Stimulated activated CD4-positive, alpha-beta T cell treated with anti-CD3 and anti-CD28 coated beads, Interleukin-12 subunit alpha, Interleukin-12 subunit beta, amount 100 ng/mL, for 4 hours (primary cell): ENCODE measurements at regions not wholly inside any gene's neighbourhood (a gene's known extent, or its start where the extent isn't known, plus 50 kb on each side); places are given as distances from the start of the nearest gene placed in this dataset.

Experiments
- DNase-seq: peaks from one replicate; pipeline ENCODE4 v3.0.0-alpha.2; 2020

- no peak for DNase-seq
Observed at GRCh38 chr3:176789281-176789705, 408.0 kb downstream of the TBL1XR1 start.

- no peak for DNase-seq
Observed at GRCh38 chr3:176787506-176787905, 409.8 kb downstream of the TBL1XR1 start.

DNA sequence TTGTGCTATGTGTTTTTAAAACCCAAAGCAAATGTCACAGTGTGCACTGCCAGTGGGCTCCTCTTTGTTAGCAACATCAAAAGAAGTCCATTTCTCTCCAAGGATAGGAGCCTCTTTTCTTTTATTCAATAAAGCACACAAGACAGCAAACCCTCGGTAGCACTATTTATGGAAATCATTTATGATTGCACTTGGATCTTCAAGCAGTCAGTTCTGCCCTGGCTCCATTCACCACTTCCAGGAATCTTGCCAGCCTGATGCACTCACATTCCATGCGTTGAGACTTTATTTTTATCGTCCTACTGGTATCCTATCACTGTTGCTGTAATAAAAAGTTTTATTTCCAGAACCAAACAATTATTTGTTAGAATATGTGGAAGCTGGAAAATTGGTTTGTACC is 412.1 kb downstream of the TBL1XR1 start:
- DNase-seq, result no peak

GRCh38 chr3:176780766-176781165 is 416.5 kb downstream of the TBL1XR1 start:
- DNase-seq, result no peak

GRCh38 chr3:176776622-176777175 is 420.6 kb downstream of the TBL1XR1 start:
- no peak for DNase-seq

GRCh38 chr3:176769547-176770190 is 427.6 kb downstream of the TBL1XR1 start:
- DNase-seq, result no peak

DNA sequence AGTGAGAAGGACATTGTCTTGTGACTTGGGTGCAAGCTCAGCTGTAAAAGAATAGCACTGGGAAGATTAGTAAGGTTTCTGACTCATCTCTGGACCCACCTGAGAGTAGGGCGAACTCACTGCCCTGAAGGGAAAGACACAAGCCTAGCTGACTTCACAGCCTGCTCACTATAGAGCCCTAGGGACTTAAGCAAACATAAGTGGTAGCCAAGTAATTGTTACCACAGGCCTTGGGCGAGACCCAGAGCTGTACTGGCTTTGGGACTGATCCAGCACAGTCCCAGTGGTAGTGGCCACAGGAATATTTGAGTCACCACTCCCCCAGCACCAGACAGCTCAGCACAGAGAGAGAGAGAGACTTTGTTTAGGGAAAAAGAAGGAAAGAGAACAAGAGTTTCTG is 429.9 kb downstream of the TBL1XR1 start:
- DNase-seq, result no peak

GRCh38 chr3:176766862-176767261 is 430.4 kb downstream of the TBL1XR1 start:
- no peak for DNase-seq

DNA sequence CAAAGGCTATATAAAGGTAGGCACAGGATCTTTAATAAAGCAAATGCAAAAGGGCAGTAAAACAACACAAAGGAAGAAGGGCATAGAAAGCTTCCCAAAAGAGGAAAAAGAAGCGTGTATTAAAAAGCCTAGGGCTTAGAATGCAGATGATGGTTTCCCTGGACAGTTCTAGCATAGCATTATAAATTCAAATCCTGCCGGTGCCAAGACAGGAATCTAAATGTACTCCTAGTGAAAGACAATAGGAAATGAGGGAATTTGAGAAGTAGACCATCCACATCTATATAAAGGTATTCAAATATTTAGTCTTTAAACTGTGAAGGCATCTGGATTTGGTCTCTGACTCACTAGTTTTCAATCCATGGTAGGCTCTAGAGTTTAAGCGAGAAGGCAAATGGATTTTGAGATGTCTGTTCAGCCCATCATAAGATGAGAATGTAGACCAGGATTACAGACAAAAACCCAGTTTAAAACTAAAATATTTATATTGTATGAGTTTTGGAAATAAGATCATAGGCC is 431.8 kb downstream of the TBL1XR1 start:
- DNase-seq, result no peak

DNA sequence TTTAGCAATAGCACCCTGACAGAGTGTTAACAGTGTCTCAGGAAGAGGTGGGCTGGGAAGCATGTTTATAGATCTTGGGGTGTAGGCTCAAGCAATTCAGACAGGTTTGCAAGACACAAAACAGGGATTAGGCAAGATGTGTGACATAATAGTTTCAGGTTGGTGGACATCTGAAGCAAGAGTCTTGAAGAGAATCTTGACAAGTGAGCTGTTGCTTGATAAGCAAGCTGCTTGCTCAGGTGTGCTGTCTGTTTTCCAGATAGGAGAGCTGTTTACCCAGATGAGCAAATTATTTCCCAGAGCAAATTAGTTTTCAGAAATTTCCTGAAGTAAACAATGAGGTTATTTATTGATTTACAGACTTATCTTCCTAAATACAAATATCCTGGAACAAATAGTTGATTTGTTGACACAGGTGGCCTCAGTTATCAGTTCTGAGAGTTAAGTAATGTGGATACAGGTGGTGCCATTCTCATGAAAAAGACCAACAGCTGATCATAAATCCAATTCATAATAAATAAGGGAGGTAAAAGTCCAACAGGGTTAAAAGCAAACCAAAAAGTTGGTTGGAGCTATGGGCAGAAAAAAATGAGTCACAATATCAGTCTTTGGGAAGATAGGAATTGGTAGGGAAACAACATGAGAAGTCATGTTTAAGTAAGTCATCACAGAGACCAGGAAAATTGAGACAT is 437.3 kb downstream of the TBL1XR1 start:
- DNase-seq, result no peak

GRCh38 chr3:176757429-176757828 is 439.9 kb downstream of the TBL1XR1 start:
- DNase-seq, result no peak

DNA sequence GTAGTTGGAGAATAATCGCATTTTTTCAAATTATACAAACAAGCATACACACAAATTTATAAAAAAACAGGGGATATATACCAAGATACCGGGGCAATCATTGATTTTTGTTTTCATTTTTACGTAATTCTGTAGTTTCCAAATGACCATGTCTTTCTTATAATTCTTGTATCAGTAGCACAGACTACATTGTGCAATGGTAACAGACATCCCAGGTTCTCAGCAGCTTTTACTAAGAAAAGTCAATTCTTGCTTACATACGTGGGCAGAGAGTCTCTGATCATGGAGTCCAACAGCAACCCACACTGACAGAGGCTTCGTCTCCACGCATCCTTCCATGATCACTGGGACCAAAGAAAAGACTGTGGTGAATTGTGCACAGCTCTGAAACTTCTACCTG is 441.3 kb downstream of the TBL1XR1 start:
- no peak for DNase-seq

- no peak for DNase-seq
Observed at GRCh38 chr3:176755552-176755951, 441.7 kb downstream of the TBL1XR1 start.

DNA sequence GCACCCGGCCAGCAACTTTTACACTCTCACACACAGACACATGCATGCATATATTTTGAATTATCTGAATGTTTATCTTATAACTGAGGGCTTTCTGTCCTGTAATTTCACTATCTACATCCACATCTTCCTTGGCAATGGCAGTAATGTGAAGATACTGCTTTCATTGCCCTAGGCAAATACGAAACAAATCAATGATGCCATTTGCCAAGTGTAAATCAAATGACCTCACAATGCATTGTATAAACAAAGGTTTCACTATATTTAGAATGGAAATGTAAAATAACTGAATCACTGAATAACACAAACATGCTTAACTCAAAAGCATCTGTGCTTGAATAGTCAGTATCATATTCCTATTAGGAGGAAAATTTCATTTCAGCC is 455.6 kb downstream of the TBL1XR1 start:
- no peak for DNase-seq

GRCh38 chr3:176740906-176741663 is 456.2 kb downstream of the TBL1XR1 start:
- no peak for DNase-seq

GRCh38 chr3:176739159-176739558 is 458.1 kb downstream of the TBL1XR1 start:
- no peak for DNase-seq

GRCh38 chr3:176737480-176738110 is 459.7 kb downstream of the TBL1XR1 start:
- DNase-seq, result no peak

DNA sequence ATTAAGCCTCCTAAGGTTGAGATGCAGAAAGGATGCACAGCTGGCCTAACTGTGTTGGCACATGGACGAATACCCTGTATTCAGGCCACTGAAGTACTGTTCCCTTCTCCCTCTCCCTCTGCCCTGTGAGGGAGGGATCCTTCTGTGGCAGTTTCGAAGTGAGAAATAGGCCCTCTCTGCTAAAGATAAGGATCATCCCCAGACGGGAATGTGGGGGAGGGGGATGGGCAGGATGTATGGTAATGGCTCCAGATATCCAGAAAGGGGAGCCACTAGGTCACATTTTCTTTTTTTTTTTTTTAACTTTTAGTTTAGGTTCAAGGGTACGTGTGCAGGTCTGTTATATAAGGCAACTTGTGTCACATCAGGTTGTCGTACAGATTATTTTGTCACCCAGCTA is 463.1 kb downstream of the TBL1XR1 start:
- DNase-seq, result no peak

- no peak for DNase-seq
Observed at GRCh38 chr3:176724394-176724759, 472.9 kb downstream of the TBL1XR1 start.

- no peak for DNase-seq
Observed at GRCh38 chr3:176723758-176724393, 473.4 kb downstream of the TBL1XR1 start.

DNA sequence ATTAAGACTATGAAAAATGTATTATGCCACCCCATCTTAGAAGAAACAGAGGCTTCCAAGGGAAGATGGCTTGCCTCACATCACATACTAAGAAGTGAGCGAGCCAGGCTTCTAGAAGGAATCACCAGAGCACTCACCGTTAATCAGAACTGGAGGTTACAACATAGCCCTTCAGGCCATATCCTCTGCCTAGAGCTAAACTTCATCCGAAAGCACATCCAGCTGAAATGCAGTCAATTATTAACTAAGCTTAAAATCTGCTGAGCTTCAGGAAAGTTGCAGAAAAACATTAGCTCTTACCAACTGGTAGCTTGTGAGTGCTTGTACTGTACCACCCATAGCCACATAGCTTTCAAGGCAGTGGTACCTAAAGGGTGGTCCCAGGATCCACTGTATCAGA is 483.2 kb downstream of the TBL1XR1 start:
- no peak for DNase-seq

GRCh38 chr3:176712191-176712590 is 485.1 kb downstream of the TBL1XR1 start:
- no peak for DNase-seq

DNA sequence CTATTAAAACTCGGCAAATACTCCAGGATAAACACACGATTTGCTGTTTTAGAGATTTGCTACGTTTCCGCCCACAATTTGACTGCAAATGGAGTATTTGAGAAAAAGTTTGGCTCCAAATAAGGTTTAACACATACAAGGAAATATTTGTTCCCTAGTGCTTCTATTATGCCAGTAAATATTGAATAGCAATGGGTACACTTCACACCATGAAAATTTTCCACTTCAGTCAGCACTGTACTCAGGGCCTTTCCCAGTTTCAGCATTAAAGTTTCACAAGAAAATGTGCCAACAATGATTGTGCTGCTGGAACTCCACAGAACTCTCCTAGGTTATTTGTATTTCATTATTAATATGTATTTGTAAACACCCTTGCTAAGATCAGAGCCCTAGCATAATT is 498.0 kb downstream of the TBL1XR1 start:
- DNase-seq, result no peak
